Activated CD8-positive, alpha-beta T cell treated with anti-CD3 and anti-CD28 coated beads for 36 hours (primary cell): ENCODE measurements at regions not wholly inside any gene's neighbourhood (a gene's known extent, or its start where the extent isn't known, plus 50 kb on each side); places are given as distances from the start of the nearest gene placed in this dataset.

Experiments
- ATAC-seq: fragments of 200-7000 bp; cut with Tn5 transposase; one replicate; pipeline ENCODE4 v1.10.0; 2021; ENCODE audit warnings: mild to moderate bottlenecking, moderate library complexity
- CTCF ChIA-PET: fragments of 350-600 bp; sonication (Branson Sonifier 250); formaldehyde crosslinking; loops from one replicate; lab custom pipeline; 2021; ENCODE audit warnings: antibody characterized with exemption; lab: Charles Lee
- POLR2A ChIA-PET: fragments of 350-600 bp; sonication (Branson Sonifier 250); formaldehyde crosslinking; loops from one replicate; lab custom pipeline; 2021; ENCODE audit warnings: antibody characterized with exemption; lab: Charles Lee
- DNase-seq: peaks from one replicate; pipeline ENCODE4 v3.0.0-alpha.2; 2020
- H3K27ac Mint-ChIP-seq: one replicate; pipeline ENCODE4 v1.8.0; 2021; ENCODE audit warnings: mild to moderate bottlenecking, mixed read lengths
- H3K27me3 Mint-ChIP-seq: one replicate; pipeline ENCODE4 v1.8.0; 2021; ENCODE audit warnings: mixed read lengths
- H3K36me3 Mint-ChIP-seq: one replicate; pipeline ENCODE4 v1.8.0; 2021; ENCODE audit warnings: low read depth, mixed read lengths
- H3K4me1 Mint-ChIP-seq: one replicate; pipeline ENCODE4 v1.8.0; 2021; ENCODE audit warnings: low read depth, mixed read lengths
- H3K4me3 Mint-ChIP-seq: one replicate; pipeline ENCODE4 v1.8.0; 2021; ENCODE audit warnings: mild to moderate bottlenecking, moderate library complexity, mixed read lengths
- H3K9me3 Mint-ChIP-seq: one replicate; pipeline ENCODE4 v1.8.0; 2021; ENCODE audit warnings: mixed read lengths
- CTCF ChIP-seq: fragments of 200-600 bp; IDR thresholded peaks from one replicate; pipeline ENCODE4 v1.8.0; 2022; ENCODE audit warnings: antibody characterized with exemption, mild to moderate bottlenecking
- intact Hi-C: fragments of 100-400 bp; cut with micrococcal nuclease; formaldehyde crosslinking; loops from one replicate; pipeline ENCODE4 v1.10.0; 2022

- no peaks in the 10 kb centered on the region for H3K4me1 Mint-ChIP-seq
- DNase-seq: no peak
- no peaks in the 10 kb centered on the region for H3K9me3 Mint-ChIP-seq
- no peak overlapping the region for H3K27ac Mint-ChIP-seq
- no peak overlapping the region for H3K4me3 Mint-ChIP-seq
- no peaks in the 10 kb centered on the region for H3K27me3 Mint-ChIP-seq
- ChIA-PET POLR2A (interaction anchor here (0.8 kb wide), 1 partner anchor 9 kb away, joined by 3 read pairs; no protein-coding TSS in a partner anchor), CTCF (no interaction called here)
- no peak for TF ChIP-seq CTCF
- intact Hi-C loops: no loop called here
- ATAC-seq: no peak
- no peaks in the 10 kb centered on the region for H3K36me3 Mint-ChIP-seq
Measured at GRCh38 chr13:72530471-72530870, 197.0 kb downstream of the MZT1 start.

- POLR2A ChIA-PET: no interaction called here
- H3K4me1 Mint-ChIP-seq: no peaks in the 10 kb centered on the region
- no peak overlapping the region for H3K27ac Mint-ChIP-seq
- intact Hi-C loops: no loop called here
- ATAC-seq: no peak
- CTCF ChIA-PET: no interaction called here
- no peaks in the 10 kb centered on the region for H3K9me3 Mint-ChIP-seq
- TF ChIP-seq CTCF: no peak
- DNase-seq: no peak
- no peaks in the 10 kb centered on the region for H3K36me3 Mint-ChIP-seq
- H3K4me3 Mint-ChIP-seq: no peak overlapping the region
- no peaks in the 10 kb centered on the region for H3K27me3 Mint-ChIP-seq
Measured at GRCh38 chr13:72527333-72527732, 200.1 kb downstream of the MZT1 start.

GRCh38 chr13:72523593-72523992 lies 203.8 kb downstream of the MZT1 start:
- no peaks in the 10 kb centered on the region for H3K36me3 Mint-ChIP-seq
- no peaks in the 10 kb centered on the region for H3K27me3 Mint-ChIP-seq
- no peaks in the 10 kb centered on the region for H3K4me1 Mint-ChIP-seq
- intact Hi-C loops: no loop called here
- ChIA-PET POLR2A (no interaction called here), CTCF (no interaction called here)
- H3K4me3 Mint-ChIP-seq: no peak overlapping the region
- ATAC-seq (no peak), DNase-seq (no peak)
- no peak for TF ChIP-seq CTCF
- H3K9me3 Mint-ChIP-seq: no peaks in the 10 kb centered on the region
- no peak overlapping the region for H3K27ac Mint-ChIP-seq

- H3K4me1 Mint-ChIP-seq: no peaks in the 10 kb centered on the region
- no peak overlapping the region for H3K27ac Mint-ChIP-seq
- H3K27me3 Mint-ChIP-seq: no peaks in the 10 kb centered on the region
- TF ChIP-seq CTCF: no peak
- no peaks in the 10 kb centered on the region for H3K9me3 Mint-ChIP-seq
- CTCF ChIA-PET: no interaction called here
- no peak for DNase-seq
- intact Hi-C loops: no loop called here
- ATAC-seq: no peak
- no peaks in the 10 kb centered on the region for H3K36me3 Mint-ChIP-seq
- POLR2A ChIA-PET: interaction anchor here (1.4 kb wide), 1 partner anchor 22 kb away, joined by 3 read pairs; no protein-coding TSS in a partner anchor
- no peak overlapping the region for H3K4me3 Mint-ChIP-seq
Measured at GRCh38 chr13:72523049-72523448, 204.4 kb downstream of the MZT1 start.

- ChIA-PET CTCF (no interaction called here), POLR2A (interaction anchor here (0.6 to 1.4 kb wide), 2 partner anchors 8 to 23 kb away, joined by 3 read pairs; no protein-coding TSS in a partner anchor)
- DNase-seq: no peak
- H3K36me3 Mint-ChIP-seq: no peaks in the 10 kb centered on the region
- H3K27me3 Mint-ChIP-seq: no peaks in the 10 kb centered on the region
- H3K27ac Mint-ChIP-seq: no peak overlapping the region
- TF ChIP-seq CTCF: no peak
- H3K9me3 Mint-ChIP-seq: no peaks in the 10 kb centered on the region
- no peak for ATAC-seq
- no peak overlapping the region for H3K4me3 Mint-ChIP-seq
- intact Hi-C loops: no loop called here
- no peaks in the 10 kb centered on the region for H3K4me1 Mint-ChIP-seq
Measured at GRCh38 chr13:72521940-72522661, 205.3 kb downstream of the MZT1 start.
